CD4-positive, alpha-beta T cell treated with Interleukin-12 subunit alpha and Interleukin-12 subunit beta, for 1 hour (primary cell): ENCODE measurements at regions not wholly inside any gene's neighbourhood (a gene's known extent, or its start where the extent isn't known, plus 50 kb on each side); places are given as distances from the start of the nearest gene placed in this dataset.

Experiments used
- DNase-seq: peaks from one replicate; pipeline ENCODE4 v3.0.0-alpha.2; 2020

- DNase-seq, result no peak
These were observed 486.6 kb downstream of the SQOR start for GRCh38 chr15:46121441-46121840.

- no peak for DNase-seq
These were observed 491.8 kb downstream of the SQOR start for GRCh38 chr15:46126581-46126980.

- DNase-seq, result no peak
These were observed 492.6 kb downstream of the SQOR start for GRCh38 chr15:46127361-46127874.

GRCh38 chr15:46129145-46129544 is 494.3 kb downstream of the SQOR start:
- DNase-seq, result no peak

GRCh38 chr15:46131876-46132275 is 497.0 kb downstream of the SQOR start:
- no peak for DNase-seq

GRCh38 chr15:46137443-46137842 is 502.6 kb downstream of the SQOR start:
- no peak for DNase-seq

- no peak for DNase-seq
These were observed 511.2 kb downstream of the SQOR start for GRCh38 chr15:46146002-46146401.

- no peak for DNase-seq
These were observed 512.1 kb downstream of the SQOR start for GRCh38 chr15:46146915-46147314.

- DNase-seq, result no peak
These were observed 517.0 kb downstream of the SQOR start for GRCh38 chr15:46151786-46152185.

GRCh38 chr15:46166750-46167149 is 531.9 kb downstream of the SQOR start:
- DNase-seq, result no peak

GRCh38 chr15:46170326-46170725 is 535.5 kb downstream of the SQOR start:
- DNase-seq, result no peak

GRCh38 chr15:46174122-46174521 is 539.3 kb downstream of the SQOR start:
- DNase-seq, result no peak

- DNase-seq, result no peak
These were observed 542.4 kb downstream of the SQOR start for GRCh38 chr15:46177219-46177618.

GRCh38 chr15:46178138-46178537 is 543.3 kb downstream of the SQOR start:
- DNase-seq, result no peak

GRCh38 chr15:46207341-46207740 is 572.5 kb downstream of the SQOR start:
- no peak for DNase-seq

GRCh38 chr15:46213551-46213950 is 578.7 kb downstream of the SQOR start:
- DNase-seq, result no peak

- no peak for DNase-seq
These were observed 588.0 kb downstream of the SQOR start for GRCh38 chr15:46222826-46223225.

GRCh38 chr15:46229263-46229662 is 594.4 kb downstream of the SQOR start:
- no peak for DNase-seq

GRCh38 chr15:46231786-46232185 is 597.0 kb downstream of the SQOR start:
- no peak for DNase-seq

GRCh38 chr15:46232471-46232870 is 597.6 kb downstream of the SQOR start:
- no peak for DNase-seq

- no peak for DNase-seq
These were observed 608.1 kb downstream of the SQOR start for GRCh38 chr15:46242935-46243334.

GRCh38 chr15:46251903-46252302 is 617.1 kb downstream of the SQOR start:
- DNase-seq, result no peak

GRCh38 chr15:46258056-46258455 is 623.2 kb downstream of the SQOR start:
- DNase-seq, result no peak

- DNase-seq, result no peak
These were observed 626.1 kb downstream of the SQOR start for GRCh38 chr15:46260937-46261336.

- no peak for DNase-seq
These were observed 631.0 kb downstream of the SQOR start for GRCh38 chr15:46265664-46266347.
